Esophagus squamous epithelium (tissue), 5 donors: ENCODE measurements at regions not wholly inside any gene's neighbourhood (a gene's known extent, or its start where the extent isn't known, plus 50 kb on each side); places are given as distances from the start of the nearest gene placed in this dataset.

ENCODE experiments used
- DNase-seq: peaks from one replicate; lab custom pipeline; 2025; lab: John Stamatoyannopoulos, UW
- H3K27ac ChIP-seq, 4 donors: fragments of 200-600 bp; sonication (generic); one replicate each; pipeline ENCODE4 v1.5.1; 2016 to 2019; ENCODE audit warnings: mild to moderate bottlenecking in 1 of 4
- H3K27me3 ChIP-seq, 4 donors: fragments of 200-600 bp; sonication (generic); 1 replicate in 3 of 4; 2 replicates in 1 of 4; pipeline versions ENCODE4 v1.5.1 to v1.6.0; 2017 to 2021; ENCODE audit warnings: antibody characterized with exemption in 1 of 4
- H3K36me3 ChIP-seq, 3 donors: fragments of 200-600 bp; sonication (generic); one replicate each; pipeline ENCODE4 v1.5.1; 2016 to 2019
- H3K4me1 ChIP-seq, 3 donors: fragments of 200-600 bp; sonication (generic); one replicate each; pipeline ENCODE4 v1.5.1; 2017 to 2019
- H3K4me3 ChIP-seq, 4 donors: fragments of 200-600 bp; sonication (generic); 1 replicate in 3 of 4; 2 replicates in 1 of 4; pipeline ENCODE4 v1.5.1; 2016 to 2019; ENCODE audit warnings: mild to moderate bottlenecking in 2 of 4, moderate library complexity in 1 of 4
- H3K9me3 ChIP-seq, 3 donors: fragments of 200-600 bp; sonication (generic); one replicate each; pipeline ENCODE4 v1.5.1; 2016 to 2019
- POLR2A ChIP-seq, 4 donors: fragments of 450-650 bp; IDR thresholded peaks; one replicate each; pipeline ENCODE4 v1.6.1; 2017; ENCODE audit warnings: antibody characterized with exemption in 4 of 4, mild to moderate bottlenecking in 4 of 4, moderate library complexity in 3 of 4
- WGBS, 2 donors: methylation state at CpG; one replicate each; pipeline ENCODE4 v1.1.5; 2018; 5-methylcytosine and 5-hydroxymethylcytosine counted together
- intact Hi-C: fragments of 100-400 bp; cut with DNase I; formaldehyde crosslinking; loops from one replicate; pipeline ENCODE4 v1.15.0; 2022
- TF ChIP-seq, protein P1 (sequence below), 6 experiments: fragments of 450-650 bp in 4 of 6; fragments of 200-600 bp in 2 of 6; sonication (generic) in 2 of 6; IDR thresholded peaks; one replicate each; pipeline ENCODE4 v1.5.1; 2016 to 2019; ENCODE audit warnings: antibody characterized with exemption in 6 of 6, mild to moderate bottlenecking in 4 of 6, moderate library complexity in 4 of 6
- donor health status: DM: yes; HTN: yes; CAD: no.

DNA sequence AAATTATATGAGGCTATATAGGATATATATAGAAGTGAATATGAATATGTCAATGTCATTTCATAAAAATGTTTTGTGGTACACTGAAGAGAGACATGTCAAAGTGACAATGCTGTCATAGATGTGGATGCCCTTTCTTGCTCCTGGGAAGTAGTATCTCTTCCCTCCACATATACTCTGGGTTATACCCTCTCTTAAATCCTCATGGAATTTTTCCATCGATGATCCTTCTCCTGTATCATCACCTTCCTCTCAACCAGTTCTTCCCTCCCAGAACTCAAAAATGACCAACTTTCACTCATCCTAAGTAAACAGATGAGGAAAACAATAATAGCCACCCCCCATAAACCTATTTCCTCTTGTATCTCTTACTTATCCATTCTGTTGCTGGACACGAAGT is 351.5 kb downstream of the USP25 start:
- intact Hi-C loops, result no loop called here
- H3K27ac ChIP-seq, result peak overlapping the region in 2 of 4 donors; percentile 36 to 40

DNA sequence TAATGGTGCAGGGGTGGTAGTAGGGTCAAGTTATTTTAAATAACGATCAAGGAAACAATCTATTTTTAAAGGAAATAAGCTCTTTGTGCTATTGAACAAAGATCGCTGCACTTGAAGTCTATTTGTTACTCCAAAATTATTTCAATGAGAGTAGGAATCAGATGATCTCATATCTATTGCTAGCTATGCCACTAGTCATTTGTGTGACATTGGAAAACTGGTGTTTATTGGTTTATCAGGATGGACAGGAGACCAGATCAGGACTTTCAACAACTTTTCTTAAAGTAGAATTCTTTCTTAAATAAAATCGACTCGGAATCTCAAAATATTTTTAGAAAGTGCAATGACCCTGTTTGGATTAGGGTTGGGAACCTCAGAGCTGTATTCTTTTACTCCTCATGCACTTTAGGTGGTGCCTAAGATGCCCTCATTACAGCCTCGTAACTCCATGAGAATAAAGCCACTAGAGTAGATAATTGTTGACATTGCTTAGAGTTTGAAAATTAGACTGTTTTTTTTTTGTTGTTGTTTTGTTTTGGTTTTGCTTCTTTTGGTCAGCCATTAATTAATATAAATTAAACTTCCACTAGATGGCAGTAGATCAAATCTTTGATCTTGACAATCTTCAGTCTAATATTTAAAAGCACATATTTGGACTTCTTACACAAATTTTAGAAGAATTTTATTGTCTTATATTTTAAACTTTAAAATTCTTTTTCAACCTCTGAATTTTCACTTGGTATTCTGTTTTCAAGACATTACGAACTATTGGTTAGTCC is 352.4 kb downstream of the USP25 start:
- Histone ChIP-seq H3K27me3 (no peaks in the 10 kb centered on the region), H3K4me1 (no peaks in the 10 kb centered on the region), H3K9me3 (no peaks in the 10 kb centered on the region), H3K4me3 (peak overlapping the region in 1 of 4 donors; percentile 46), H3K36me3 (no peaks in the 10 kb centered on the region), H3K27ac (peak overlapping the region in 2 of 4 donors; percentile 9 to 36)
- no peak for DNase-seq
- intact Hi-C loops, result no loop called here
- WGBS, 2 donors, result 43 to 51% methylated on average over 6 of the region's 6 CpGs
- TF ChIP-seq, protein P1, sequence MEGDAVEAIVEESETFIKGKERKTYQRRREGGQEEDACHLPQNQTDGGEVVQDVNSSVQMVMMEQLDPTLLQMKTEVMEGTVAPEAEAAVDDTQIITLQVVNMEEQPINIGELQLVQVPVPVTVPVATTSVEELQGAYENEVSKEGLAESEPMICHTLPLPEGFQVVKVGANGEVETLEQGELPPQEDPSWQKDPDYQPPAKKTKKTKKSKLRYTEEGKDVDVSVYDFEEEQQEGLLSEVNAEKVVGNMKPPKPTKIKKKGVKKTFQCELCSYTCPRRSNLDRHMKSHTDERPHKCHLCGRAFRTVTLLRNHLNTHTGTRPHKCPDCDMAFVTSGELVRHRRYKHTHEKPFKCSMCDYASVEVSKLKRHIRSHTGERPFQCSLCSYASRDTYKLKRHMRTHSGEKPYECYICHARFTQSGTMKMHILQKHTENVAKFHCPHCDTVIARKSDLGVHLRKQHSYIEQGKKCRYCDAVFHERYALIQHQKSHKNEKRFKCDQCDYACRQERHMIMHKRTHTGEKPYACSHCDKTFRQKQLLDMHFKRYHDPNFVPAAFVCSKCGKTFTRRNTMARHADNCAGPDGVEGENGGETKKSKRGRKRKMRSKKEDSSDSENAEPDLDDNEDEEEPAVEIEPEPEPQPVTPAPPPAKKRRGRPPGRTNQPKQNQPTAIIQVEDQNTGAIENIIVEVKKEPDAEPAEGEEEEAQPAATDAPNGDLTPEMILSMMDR (IDR thresholded peaks at IDR 0.05), result peak in 4 of 6 experiments; percentile 10 to 46 (median 28)
- no peak for TF ChIP-seq POLR2A (IDR thresholded peaks at IDR 0.05)

More for the DNA sequence above, 351.5 kb downstream of the USP25 start:
- Histone ChIP-seq H3K36me3 (no peaks in the 10 kb centered on the region), H3K9me3 (no peaks in the 10 kb centered on the region), H3K4me3 (no peak overlapping the region), H3K27me3 (no peaks in the 10 kb centered on the region), H3K4me1 (no peaks in the 10 kb centered on the region)
- WGBS, 2 donors, result 89 to 91% methylated on average over 2 of the region's 2 CpGs
- TF ChIP-seq, protein P1 (IDR thresholded peaks at IDR 0.05), result no peak
- no peak for TF ChIP-seq POLR2A (IDR thresholded peaks at IDR 0.05)
- no peak for DNase-seq

DNA sequence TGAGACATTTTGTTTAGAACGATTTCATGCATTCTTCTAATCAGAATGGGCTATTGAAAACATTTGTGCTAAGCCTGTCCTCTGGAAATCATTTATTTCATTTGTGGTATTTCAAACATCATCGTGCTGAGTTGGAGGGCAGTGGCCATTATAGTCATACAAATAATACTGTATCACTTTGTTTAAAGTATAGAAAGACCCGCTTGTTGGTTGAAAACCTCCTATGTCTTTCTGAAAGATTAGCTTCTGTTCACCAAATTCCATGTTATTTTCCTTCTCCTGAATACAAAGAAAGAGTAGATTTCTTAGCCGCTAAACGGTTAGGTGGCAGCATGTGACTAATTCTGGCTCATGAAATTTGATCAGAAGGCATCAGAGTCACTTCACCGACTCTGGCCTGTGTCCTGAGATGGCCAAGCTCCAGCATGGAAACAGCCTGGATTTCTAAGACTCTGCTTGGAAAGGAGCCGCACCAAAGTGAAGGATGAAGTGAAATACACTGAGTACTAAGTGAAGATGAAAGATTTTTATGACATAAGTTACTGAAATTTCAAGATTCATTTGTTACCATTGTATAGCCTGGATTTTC is 355.1 kb downstream of the USP25 start:
- 69 to 79% methylated on average over 7 of the region's 7 CpGs for WGBS, 2 donors
- no peak for TF ChIP-seq POLR2A (IDR thresholded peaks at IDR 0.05)
- TF ChIP-seq, protein P1 (IDR thresholded peaks at IDR 0.05), result no peak
- Histone ChIP-seq H3K27ac (peak overlapping the region in 3 of 4 donors; percentile 30 to 65 (median 52)), H3K4me1 (no peaks in the 10 kb centered on the region), H3K36me3 (no peaks in the 10 kb centered on the region), H3K9me3 (no peaks in the 10 kb centered on the region), H3K4me3 (no peak overlapping the region), H3K27me3 (no peaks in the 10 kb centered on the region)
- no peak for DNase-seq
- intact Hi-C loops, result loop anchor here (5.0 kb wide), 1 partner anchor 242 kb away; no protein-coding TSS in a partner anchor

DNA sequence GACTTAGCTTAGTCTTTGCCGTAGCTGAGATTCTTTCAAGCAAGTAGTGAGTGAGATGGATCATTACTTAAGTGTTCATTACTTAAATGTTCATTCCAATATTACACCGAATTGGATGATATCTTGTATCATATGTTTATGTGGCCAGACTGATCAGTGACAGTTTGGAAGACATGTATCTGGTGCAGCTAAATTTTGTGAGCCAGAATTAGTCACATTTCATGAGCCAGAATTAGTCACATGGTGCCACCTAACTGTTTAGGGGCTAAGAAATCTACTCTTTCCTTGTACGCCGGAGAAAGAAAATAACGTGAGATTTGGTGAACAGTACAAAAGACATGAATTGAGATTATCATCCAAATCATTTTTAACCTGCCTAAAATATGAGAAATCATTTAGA is 355.6 kb downstream of the USP25 start:
- intact Hi-C loops, result loop anchor here (5.0 kb wide), 1 partner anchor 242 kb away; no protein-coding TSS in a partner anchor
- Histone ChIP-seq H3K9me3 (no peaks in the 10 kb centered on the region), H3K36me3 (no peaks in the 10 kb centered on the region), H3K4me3 (no peak overlapping the region), H3K4me1 (no peaks in the 10 kb centered on the region), H3K27ac (peak overlapping the region in 3 of 4 donors; percentile 30 to 65 (median 52)), H3K27me3 (no peaks in the 10 kb centered on the region)
- 82 to 84% methylated on average over 5 of the region's 5 CpGs for WGBS, 2 donors
- TF ChIP-seq POLR2A (IDR thresholded peaks at IDR 0.05), result no peak
- TF ChIP-seq, protein P1 (IDR thresholded peaks at IDR 0.05), result no peak
- DNase-seq, result no peak

GRCh38 chr21:16086121-16086520 is 356.3 kb downstream of the USP25 start:
- 81 to 88% methylated on average over 4 of the region's 4 CpGs for WGBS, 2 donors
- DNase-seq, result no peak
- no peaks in the 10 kb centered on the region for H3K9me3 ChIP-seq
- H3K36me3 ChIP-seq, result no peaks in the 10 kb centered on the region
- H3K4me3 ChIP-seq, result no peak overlapping the region
- H3K27ac ChIP-seq, result peak overlapping the region in 2 of 4 donors; percentile 30 to 65
- intact Hi-C loops, result loop anchor here (5.0 kb wide), 1 partner anchor 241 kb away; no protein-coding TSS in a partner anchor
- no peaks in the 10 kb centered on the region for H3K27me3 ChIP-seq
- TF ChIP-seq, protein P1 (IDR thresholded peaks at IDR 0.05), result no peak
- no peak for TF ChIP-seq POLR2A (IDR thresholded peaks at IDR 0.05)
- H3K4me1 ChIP-seq, result no peaks in the 10 kb centered on the region
